Smooth muscle cell of the brain vasculature (primary cell): ENCODE measurements at regions not wholly inside any gene's neighbourhood (a gene's known extent, or its start where the extent isn't known, plus 50 kb on each side); places are given as distances from the start of the nearest gene placed in this dataset.
A peak's percentile ranks its signal among the peaks of the same experiment; 100 is the strongest.

ENCODE experiments used
- DNase-seq: peaks from one replicate; pipeline ENCODE4 v3.0.0-alpha.2; 2012; ENCODE audit warnings: low read depth, low spot score

- DNase-seq, result peak; percentile 96
Measured at GRCh38 chr20:51335329-51335841, 207.1 kb downstream of the NFATC2 start.

GRCh38 chr20:51334609-51335008 is 207.9 kb downstream of the NFATC2 start:
- DNase-seq, result no peak

GRCh38 chr20:51333971-51334370 is 208.5 kb downstream of the NFATC2 start:
- DNase-seq, result no peak

- DNase-seq, result no peak
Measured at GRCh38 chr20:51333446-51333845, 209.1 kb downstream of the NFATC2 start.

GRCh38 chr20:51331481-51331880 is 211.0 kb downstream of the NFATC2 start:
- no peak for DNase-seq

GRCh38 chr20:51329845-51330244 is 212.7 kb downstream of the NFATC2 start:
- DNase-seq, result no peak

GRCh38 chr20:51327251-51327841 is 215.2 kb downstream of the NFATC2 start:
- no peak for DNase-seq

GRCh38 chr20:51326201-51326819 is 216.2 kb downstream of the NFATC2 start:
- no peak for DNase-seq

- DNase-seq, result no peak
Measured at GRCh38 chr20:51322164-51322707, 220.3 kb downstream of the NFATC2 start.

- no peak for DNase-seq
Measured at GRCh38 chr20:51321343-51322163, 221.0 kb downstream of the NFATC2 start.

- no peak for DNase-seq
Measured at GRCh38 chr20:51319522-51319921, 223.0 kb downstream of the NFATC2 start.

- no peak for DNase-seq
Measured at GRCh38 chr20:51318058-51318949, 224.2 kb downstream of the NFATC2 start.

GRCh38 chr20:51315390-51315789 is 227.1 kb downstream of the NFATC2 start:
- no peak for DNase-seq

GRCh38 chr20:51313358-51313827 is 229.1 kb downstream of the NFATC2 start:
- no peak for DNase-seq

GRCh38 chr20:51312480-51312783 is 230.1 kb downstream of the NFATC2 start:
- DNase-seq, result no peak

- DNase-seq, result no peak
Measured at GRCh38 chr20:51311636-51312479, 230.7 kb downstream of the NFATC2 start.

GRCh38 chr20:51310216-51310615 is 232.3 kb downstream of the NFATC2 start:
- DNase-seq, result no peak

- no peak for DNase-seq
Measured at GRCh38 chr20:51309128-51309527, 233.4 kb downstream of the NFATC2 start.

GRCh38 chr20:51306521-51307358 is 235.8 kb downstream of the NFATC2 start:
- DNase-seq, result no peak
